Common myeloid progenitor, CD34-positive (primary cell): ENCODE measurements at regions not wholly inside any gene's neighbourhood (a gene's known extent, or its start where the extent isn't known, plus 50 kb on each side); places are given as distances from the start of the nearest gene placed in this dataset.

ENCODE experiments used
- CTCF ChIA-PET: fragments of 350-600 bp; sonication (Branson Sonifier 250); formaldehyde crosslinking; loops from one replicate; lab custom pipeline; 2021; ENCODE audit warnings: antibody characterized with exemption; lab: Charles Lee
- POLR2A ChIA-PET: fragments of 350-600 bp; sonication (Branson Sonifier 250); formaldehyde crosslinking; loops from one replicate; lab custom pipeline; 2021; ENCODE audit warnings: antibody characterized with exemption; lab: Charles Lee
- DNase-seq, 3 donors: peaks; one replicate each; pipeline versions ENCODE4 v3.0.0 to v3.0.0-alpha.2; 2013
- H3K27ac ChIP-seq, 2 experiments: 1 replicate in 1 of 2; 2 replicates in 1 of 2; pipeline ENCODE4 v1.7.0; 2013; ENCODE audit warnings: inconsistent platforms in 2 of 2, low read length in 2 of 2, mild to moderate bottlenecking in 2 of 2, low read depth in 1 of 2, moderate library complexity in 1 of 2; ENCODE audit not compliant: severe bottlenecking in 2 of 2, insufficient read depth in 1 of 2, poor library complexity in 1 of 2
- H3K27me3 ChIP-seq, 5 experiments: replicated peaks in 2 of 5; 1 replicate in 3 of 5; 2 replicates in 2 of 5; pipeline versions ENCODE4 v1.6.1 to v1.7.0; 2013; ENCODE audit warnings: low read length in 4 of 5, mild to moderate bottlenecking in 2 of 5, moderate library complexity in 2 of 5, inconsistent platforms in 1 of 5; ENCODE audit not compliant: insufficient read depth in 5 of 5, control insufficient read depth in 4 of 5
- H3K36me3 ChIP-seq, 4 experiments: 1 replicate in 2 of 4; 2 replicates in 2 of 4; pipeline versions ENCODE4 v1.6.1 to v1.7.0; 2013; ENCODE audit warnings: low read length in 3 of 4, control low read depth in 1 of 4, mild to moderate bottlenecking in 1 of 4; ENCODE audit not compliant: control insufficient read depth in 4 of 4, insufficient read depth in 4 of 4
- H3K4me1 ChIP-seq, 4 experiments: 1 replicate in 3 of 4; 2 replicates in 1 of 4; pipeline versions ENCODE4 v1.6.1 to v1.7.1; 2013; ENCODE audit warnings: low read length in 3 of 4, mild to moderate bottlenecking in 3 of 4, control low read depth in 1 of 4, inconsistent platforms in 1 of 4, moderate library complexity in 1 of 4; ENCODE audit not compliant: control insufficient read depth in 4 of 4, insufficient read depth in 4 of 4; ENCODE audit errors: control extremely low read depth in 1 of 4
- H3K4me3 ChIP-seq, 7 experiments: 1 replicate in 4 of 7; 2 replicates in 3 of 7; pipeline versions ENCODE4 v1.5.1 to v1.7.0; 2013; ENCODE audit warnings: mild to moderate bottlenecking in 7 of 7, low read length in 6 of 7, moderate library complexity in 6 of 7, inconsistent platforms in 2 of 7, low read depth in 2 of 7, control low read depth in 1 of 7; ENCODE audit not compliant: insufficient read depth in 4 of 7, control insufficient read depth in 1 of 7; ENCODE audit errors: extremely low read depth in 1 of 7
- H3K9me3 ChIP-seq, 5 experiments: 1 replicate in 4 of 5; 2 replicates in 1 of 5; pipeline versions ENCODE4 v1.6.1 to v1.7.1; 2013; ENCODE audit warnings: low read length in 4 of 5, mild to moderate bottlenecking in 2 of 5, inconsistent platforms in 1 of 5, low read depth in 1 of 5, moderate library complexity in 1 of 5; ENCODE audit not compliant: control insufficient read depth in 4 of 5, insufficient read depth in 2 of 5; ENCODE audit errors: control extremely low read depth in 1 of 5
- WGBS: methylation state at CpG from one replicate; pipeline ENCODE4 v1.1.5; 2013; ENCODE audit not compliant: insufficient coverage; 5-methylcytosine and 5-hydroxymethylcytosine counted together

DNA sequence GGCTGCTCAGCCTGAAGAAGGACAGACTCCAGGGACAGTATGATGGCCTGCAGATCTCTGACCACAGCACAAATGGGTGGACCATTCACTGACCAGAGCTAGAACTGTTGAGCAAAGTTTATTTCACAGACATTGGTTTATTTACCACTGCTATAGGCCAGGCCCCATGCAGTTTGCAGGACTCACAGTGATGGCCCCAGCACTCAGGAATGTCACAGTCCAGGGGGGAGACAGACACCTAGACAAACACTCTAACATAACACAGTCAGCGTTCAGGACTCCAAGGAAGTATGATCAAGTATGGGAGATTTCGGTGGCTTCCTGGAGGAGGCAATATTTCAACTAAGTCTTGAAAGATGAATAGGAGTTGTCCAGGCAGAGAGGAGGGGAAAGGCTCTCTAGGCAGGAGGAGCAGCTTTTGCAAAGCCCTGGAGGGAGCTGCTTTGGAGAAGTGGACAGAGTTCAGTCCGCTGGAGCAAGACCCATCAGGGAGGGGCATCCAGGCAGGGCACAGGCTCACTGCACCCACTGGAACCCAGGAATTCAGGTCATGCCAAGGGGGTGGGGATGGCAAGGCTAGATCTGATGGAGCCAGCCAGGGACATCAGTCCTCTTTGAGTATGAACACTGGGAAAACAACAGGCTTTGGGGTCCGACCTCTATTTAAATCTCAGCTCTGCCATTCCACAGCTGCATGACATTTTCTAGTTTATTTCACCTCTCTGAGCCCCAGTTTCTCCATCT is 454.3 kb downstream of the MATN1 start:
- ChIA-PET CTCF (no interaction called here), POLR2A (no interaction called here)
- no peaks in the 10 kb centered on the region for H3K36me3 ChIP-seq
- no peaks in the 10 kb centered on the region for H3K4me1 ChIP-seq
- no peak for DNase-seq
- H3K9me3 ChIP-seq = peaks cover 0 to 8% (median 0%) of the 10 kb centered on the region in 5 experiments
- H3K27ac ChIP-seq = no peak overlapping the region
- WGBS = 70% methylated on average over 3 of the region's 4 CpGs
- no peak overlapping the region for H3K4me3 ChIP-seq
- H3K27me3 ChIP-seq = peaks cover 0 to 30% (median 1%) of the 10 kb centered on the region in 5 experiments

GRCh38 chr1:30267856-30268255 is 455.5 kb downstream of the MATN1 start:
- 100% methylated on average over 4 of the region's 6 CpGs for WGBS
- CTCF ChIA-PET = no interaction called here

DNA sequence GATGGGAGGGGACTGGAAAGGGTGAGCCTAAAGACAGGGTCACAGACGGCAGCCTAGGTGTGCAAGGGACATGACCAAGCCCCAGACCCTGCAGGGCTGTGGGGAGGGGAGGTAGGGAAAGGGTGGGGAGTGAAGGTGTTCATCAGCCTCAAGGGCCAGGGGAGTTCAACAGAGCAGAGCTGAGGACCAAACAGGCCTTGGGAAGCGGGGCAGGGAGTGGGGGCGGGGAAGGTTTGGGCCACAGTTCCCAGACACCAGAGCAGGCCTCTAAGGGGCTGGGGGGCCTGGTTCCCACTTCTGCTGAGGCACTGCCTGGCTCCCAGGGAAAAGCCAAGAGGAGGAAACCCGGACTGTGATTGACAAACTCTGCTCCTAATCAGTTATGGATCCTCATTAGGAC is 456.3 kb downstream of the MATN1 start:
- H3K4me3 ChIP-seq = no peak overlapping the region
- CTCF ChIA-PET = no interaction called here
- WGBS = 98% methylated on average over 4 of the region's 4 CpGs
- H3K27me3 ChIP-seq = peaks cover 0 to 34% (median 0%) of the 10 kb centered on the region in 5 experiments
- POLR2A ChIA-PET = no interaction called here
- no peaks in the 10 kb centered on the region for H3K4me1 ChIP-seq
- peaks cover 0 to 2% (median 0%) of the 10 kb centered on the region in 5 experiments for H3K9me3 ChIP-seq
- H3K27ac ChIP-seq = no peak overlapping the region
- H3K36me3 ChIP-seq = no peaks in the 10 kb centered on the region
- DNase-seq = no peak

More at GRCh38 chr1:30267856-30268255, 455.5 kb downstream of the MATN1 start:
- POLR2A ChIA-PET = no interaction called here
- no peak for DNase-seq
- H3K27me3 ChIP-seq = peaks cover 0 to 30% (median 0%) of the 10 kb centered on the region in 5 experiments
- H3K27ac ChIP-seq = no peak overlapping the region
- H3K4me3 ChIP-seq = no peak overlapping the region
- H3K36me3 ChIP-seq = no peaks in the 10 kb centered on the region
- H3K4me1 ChIP-seq = no peaks in the 10 kb centered on the region
- H3K9me3 ChIP-seq = peaks cover 0 to 2% (median 0%) of the 10 kb centered on the region in 5 experiments

- no peaks in the 10 kb centered on the region for H3K4me1 ChIP-seq
- peaks cover 0 to 30% (median under 1%) of the 10 kb centered on the region in 5 experiments for H3K27me3 ChIP-seq
- H3K9me3 ChIP-seq = peaks cover 0 to 2% (median 0%) of the 10 kb centered on the region in 5 experiments
- POLR2A ChIA-PET = no interaction called here
- 94% methylated on average over 14 of the region's 15 CpGs for WGBS
- CTCF ChIA-PET = no interaction called here
- no peaks in the 10 kb centered on the region for H3K36me3 ChIP-seq
- no peak overlapping the region for H3K4me3 ChIP-seq
- DNase-seq = no peak
- no peak overlapping the region for H3K27ac ChIP-seq
These were observed 458.0 kb downstream of the MATN1 start for GRCh38 chr1:30265127-30266070.

DNA sequence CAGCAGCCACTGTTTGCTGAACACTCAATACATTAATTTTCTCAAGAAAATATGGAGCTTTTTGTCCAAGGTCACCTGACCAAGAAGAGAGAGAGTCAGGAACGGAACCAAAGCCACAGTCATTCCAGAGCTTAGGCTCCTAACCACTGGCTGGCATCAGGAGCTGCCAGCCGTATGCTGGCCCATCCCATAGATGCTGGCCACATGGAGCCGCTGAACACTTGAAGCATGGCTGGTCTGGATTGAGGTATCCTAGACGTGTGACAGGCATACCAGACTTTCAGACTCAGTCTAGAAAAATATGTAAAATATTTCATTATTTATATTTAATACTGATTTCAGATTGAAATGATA is 458.7 kb downstream of the MATN1 start:
- ChIA-PET CTCF (no interaction called here), POLR2A (no interaction called here)
- peaks cover 0 to 2% (median 0%) of the 10 kb centered on the region in 5 experiments for H3K9me3 ChIP-seq
- H3K4me1 ChIP-seq = no peaks in the 10 kb centered on the region
- WGBS = 100% methylated on average over 1 of the region's 4 CpGs
- DNase-seq = no peak
- H3K36me3 ChIP-seq = no peaks in the 10 kb centered on the region
- H3K27ac ChIP-seq = no peak overlapping the region
- H3K27me3 ChIP-seq = peaks cover 0 to 29% (median 0%) of the 10 kb centered on the region in 5 experiments
- H3K4me3 ChIP-seq = no peak overlapping the region

GRCh38 chr1:30263888-30264671 is 459.3 kb downstream of the MATN1 start:
- WGBS = 91% methylated on average over 5 of the region's 9 CpGs
- DNase-seq = no peak
- Histone ChIP-seq H3K4me3 (no peak overlapping the region), H3K9me3 (peaks cover 0 to 2% (median 0%) of the 10 kb centered on the region in 5 experiments), H3K27me3 (peaks cover 0 to 34% (median 0%) of the 10 kb centered on the region in 5 experiments), H3K4me1 (no peaks in the 10 kb centered on the region), H3K27ac (no peak overlapping the region), H3K36me3 (no peaks in the 10 kb centered on the region)
- CTCF ChIA-PET = no interaction called here
- POLR2A ChIA-PET = no interaction called here
